Mucosa of descending colon (tissue), 3 donors: ENCODE measurements at regions not wholly inside any gene's neighbourhood (a gene's known extent, or its start where the extent isn't known, plus 50 kb on each side); places are given as distances from the start of the nearest gene placed in this dataset.

Experiments used
- ATAC-seq: fragments of 200-7000 bp; cut with Tn5 transposase; one replicate; pipeline ENCODE4 v1.9.1; 2020; ENCODE audit warnings: mild to moderate bottlenecking, moderate library complexity
- DNase-seq, 3 donors: peaks; one replicate each; pipeline ENCODE4 v3.0.0-alpha.2; 2020
- H3K36me3 ChIP-seq: fragments of 200-600 bp; one replicate; pipeline ENCODE4 v1.8.0; 2021; ENCODE audit warnings: low read depth, mild to moderate bottlenecking
- H3K4me1 ChIP-seq: fragments of 200-600 bp; one replicate; pipeline ENCODE4 v1.8.0; 2021; ENCODE audit warnings: low read depth, mild to moderate bottlenecking
- H3K4me3 ChIP-seq: fragments of 200-600 bp; one replicate; pipeline ENCODE4 v1.8.0; 2021; ENCODE audit warnings: mild to moderate bottlenecking
- H3K9me3 ChIP-seq: fragments of 200-600 bp; one replicate; pipeline ENCODE4 v1.8.0; 2021; ENCODE audit warnings: mild to moderate bottlenecking
- CTCF ChIP-seq: fragments of 200-600 bp; IDR thresholded peaks from one replicate; pipeline ENCODE4 v1.8.0; 2022; ENCODE audit warnings: antibody characterized with exemption, mild to moderate bottlenecking
- intact Hi-C, 2 donors: fragments of 100-400 bp; cut with DNase I in 1 of 2; cut with micrococcal nuclease in 1 of 2; formaldehyde crosslinking; loops; one replicate each; pipeline versions ENCODE4 v1.11.0 to v1.11.1; 2022; cut with DNase I, micrococcal nuclease
- donor health status: DM: no; HTN: no; CAD: no; lungs with moderate emphysema.
- donor health status: DM: no; HTN: no; CAD: no.
- donor health status: DM: no; HTN: yes; CAD: no.

GRCh38 chr12:126734296-126734695 is 1532.7 kb upstream of the TMEM132C start:
- no peak for DNase-seq

GRCh38 chr12:126734710-126735109 is 1532.3 kb upstream of the TMEM132C start:
- Histone ChIP-seq H3K4me3 (no peak overlapping the region), H3K9me3 (no peaks in the 10 kb centered on the region), H3K4me1 (no peaks in the 10 kb centered on the region), H3K36me3 (no peaks in the 10 kb centered on the region)
- DNase-seq (no peak), ATAC-seq (no peak)
- intact Hi-C loops, result no loop called here
- TF ChIP-seq CTCF, result no peak

More at GRCh38 chr12:126734296-126734695, 1532.7 kb upstream of the TMEM132C start:
- no peak for TF ChIP-seq CTCF
- Histone ChIP-seq H3K4me3 (no peak overlapping the region), H3K4me1 (no peaks in the 10 kb centered on the region), H3K36me3 (no peaks in the 10 kb centered on the region), H3K9me3 (no peaks in the 10 kb centered on the region)
- intact Hi-C loops, result no loop called here
- ATAC-seq, result no peak

GRCh38 chr12:126741536-126742240 is 1525.3 kb upstream of the TMEM132C start:
- intact Hi-C loops, result no loop called here

DNA sequence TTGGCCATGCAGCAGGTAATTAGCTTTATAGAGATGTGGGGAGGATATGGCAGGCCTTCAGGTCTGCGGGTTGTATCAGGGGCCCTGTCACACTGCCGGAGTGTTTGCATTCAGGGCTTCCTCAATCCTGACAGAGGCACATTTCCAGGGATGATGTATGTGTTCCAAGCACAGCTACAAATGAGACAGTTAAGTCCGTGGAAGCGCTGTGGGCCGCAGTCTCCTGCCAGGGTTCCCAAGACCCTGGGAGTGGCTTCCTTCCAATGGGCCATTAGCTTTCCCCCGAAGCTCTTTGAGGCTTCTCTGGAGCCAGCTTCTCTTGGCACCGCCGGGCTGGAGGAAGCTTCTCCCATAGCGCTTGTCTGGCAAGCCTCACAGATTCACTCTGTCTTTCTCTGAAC is 1524.7 kb upstream of the TMEM132C start:
- intact Hi-C loops, result no loop called here
- DNase-seq (no peak), ATAC-seq (no peak)
- Histone ChIP-seq H3K36me3 (no peaks in the 10 kb centered on the region), H3K4me1 (no peaks in the 10 kb centered on the region), H3K4me3 (no peak overlapping the region), H3K9me3 (no peaks in the 10 kb centered on the region)
- TF ChIP-seq CTCF, result no peak

More at GRCh38 chr12:126741536-126742240, 1525.3 kb upstream of the TMEM132C start:
- Histone ChIP-seq H3K9me3 (no peaks in the 10 kb centered on the region), H3K4me1 (no peaks in the 10 kb centered on the region), H3K4me3 (no peak overlapping the region), H3K36me3 (no peaks in the 10 kb centered on the region)
- ATAC-seq (no peak), DNase-seq (no peak)
- no peak for TF ChIP-seq CTCF

DNA sequence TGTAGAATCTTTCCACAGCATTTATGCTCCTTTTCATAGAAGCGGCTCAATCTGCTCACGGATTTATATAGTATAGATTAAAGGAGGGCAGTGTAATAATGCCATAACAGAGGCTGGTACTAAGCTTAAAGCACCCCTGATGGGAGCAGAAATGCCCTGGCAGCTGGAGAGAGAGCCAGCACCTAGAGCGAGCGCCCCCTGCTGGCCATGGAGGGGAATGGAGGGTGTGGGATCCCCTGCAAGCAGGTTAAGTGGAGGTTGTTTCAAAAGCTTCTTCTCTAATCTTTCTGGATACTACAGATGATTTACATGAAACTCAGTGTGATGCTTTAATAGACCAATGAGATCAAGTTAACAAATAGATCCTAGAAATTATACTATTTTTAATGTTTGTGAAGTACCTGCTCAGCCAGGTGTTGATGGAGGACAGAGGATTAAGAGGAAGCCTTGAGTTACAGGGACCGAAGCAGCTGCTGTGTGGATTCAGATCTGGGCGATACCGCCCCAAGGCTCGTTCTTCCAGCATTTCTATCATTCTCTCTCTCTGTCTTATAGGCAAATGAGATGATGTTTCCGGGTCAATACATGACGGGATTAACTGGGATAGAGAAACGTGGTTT is 1519.3 kb upstream of the TMEM132C start:
- peak in 2 of 3 donors; percentile 39 to 61 for DNase-seq
- Histone ChIP-seq H3K36me3 (no peaks in the 10 kb centered on the region), H3K4me3 (no peak overlapping the region), H3K4me1 (no peaks in the 10 kb centered on the region), H3K9me3 (no peaks in the 10 kb centered on the region)
- TF ChIP-seq CTCF, result peak; percentile 76
- ATAC-seq, result peak; percentile 54
- intact Hi-C loops, result no loop called here
